ENCODE measurements at regions not wholly inside any gene's neighbourhood (a gene's known extent, or its start where the extent isn't known, plus 50 kb on each side); places are given as distances from the start of the nearest gene placed in this dataset.

- TF ChIP-seq POLR2AphosphoS5 (IDR thresholded peaks at IDR 0.05; ENCODE audit: low read depth, low read length) (no peak), POLR2A (IDR thresholded peaks at IDR 0.05; ENCODE audit: low read depth, low read length) (no peak)
Measured at GRCh38 chr3:80114694-80115093, 346.9 kb upstream of the ROBO1 start.
